Mesothelial cell of epicardium (in vitro differentiated cells): ENCODE measurements at regions not wholly inside any gene's neighbourhood (a gene's known extent, or its start where the extent isn't known, plus 50 kb on each side); places are given as distances from the start of the nearest gene placed in this dataset.

Experiments used
- DNase-seq, 2 experiments: peaks; one replicate each; pipeline ENCODE4 v3.0.0; 2021; ENCODE audit warnings: low spot score in 2 of 2; ENCODE audit not compliant: unreplicated experiment in 2 of 2
- H3K27ac Mint-ChIP-seq: 2 replicates; pipeline ENCODE4 v1.8.0; 2021; ENCODE audit warnings: mixed read lengths
- H3K27me3 Mint-ChIP-seq: 2 replicates; pipeline ENCODE4 v1.8.0; 2021; ENCODE audit warnings: low read depth, mixed read lengths
- H3K36me3 Mint-ChIP-seq: 2 replicates; pipeline ENCODE4 v1.8.0; 2021; ENCODE audit warnings: mixed read lengths
- H3K4me1 Mint-ChIP-seq: 2 replicates; pipeline ENCODE4 v1.8.0; 2021; ENCODE audit warnings: mixed read lengths
- H3K4me3 Mint-ChIP-seq: 2 replicates; pipeline ENCODE4 v1.8.0; 2021; ENCODE audit warnings: mild to moderate bottlenecking, moderate library complexity, mixed read lengths
- H3K9me3 Mint-ChIP-seq: 2 replicates; pipeline ENCODE4 v1.8.0; 2021; ENCODE audit warnings: mixed read lengths
- TF ChIP-seq, protein P1 (sequence below): fragments of 200-600 bp; sonication (generic); IDR thresholded peaks from one replicate; pipeline ENCODE4 v1.5.0; 2021; ENCODE audit warnings: antibody characterized with exemption; ENCODE audit not compliant: unreplicated experiment

GRCh38 chr6:113421997-113422396, 435.1 kb upstream of the MARCKS start:
- TF ChIP-seq, protein P1, sequence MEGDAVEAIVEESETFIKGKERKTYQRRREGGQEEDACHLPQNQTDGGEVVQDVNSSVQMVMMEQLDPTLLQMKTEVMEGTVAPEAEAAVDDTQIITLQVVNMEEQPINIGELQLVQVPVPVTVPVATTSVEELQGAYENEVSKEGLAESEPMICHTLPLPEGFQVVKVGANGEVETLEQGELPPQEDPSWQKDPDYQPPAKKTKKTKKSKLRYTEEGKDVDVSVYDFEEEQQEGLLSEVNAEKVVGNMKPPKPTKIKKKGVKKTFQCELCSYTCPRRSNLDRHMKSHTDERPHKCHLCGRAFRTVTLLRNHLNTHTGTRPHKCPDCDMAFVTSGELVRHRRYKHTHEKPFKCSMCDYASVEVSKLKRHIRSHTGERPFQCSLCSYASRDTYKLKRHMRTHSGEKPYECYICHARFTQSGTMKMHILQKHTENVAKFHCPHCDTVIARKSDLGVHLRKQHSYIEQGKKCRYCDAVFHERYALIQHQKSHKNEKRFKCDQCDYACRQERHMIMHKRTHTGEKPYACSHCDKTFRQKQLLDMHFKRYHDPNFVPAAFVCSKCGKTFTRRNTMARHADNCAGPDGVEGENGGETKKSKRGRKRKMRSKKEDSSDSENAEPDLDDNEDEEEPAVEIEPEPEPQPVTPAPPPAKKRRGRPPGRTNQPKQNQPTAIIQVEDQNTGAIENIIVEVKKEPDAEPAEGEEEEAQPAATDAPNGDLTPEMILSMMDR: no peak
- H3K4me3 Mint-ChIP-seq: no peak overlapping the region
- H3K27ac Mint-ChIP-seq: no peak overlapping the region
- DNase-seq: no peak
- H3K27me3 Mint-ChIP-seq: no peaks in the 10 kb centered on the region
- no peaks in the 10 kb centered on the region for H3K36me3 Mint-ChIP-seq
- H3K4me1 Mint-ChIP-seq: no peaks in the 10 kb centered on the region
- H3K9me3 Mint-ChIP-seq: no peaks in the 10 kb centered on the region

- H3K9me3 Mint-ChIP-seq: no peaks in the 10 kb centered on the region
- no peaks in the 10 kb centered on the region for H3K27me3 Mint-ChIP-seq
- H3K4me1 Mint-ChIP-seq: no peaks in the 10 kb centered on the region
- H3K27ac Mint-ChIP-seq: no peak overlapping the region
- no peak overlapping the region for H3K4me3 Mint-ChIP-seq
- no peak for DNase-seq
- H3K36me3 Mint-ChIP-seq: no peaks in the 10 kb centered on the region
- TF ChIP-seq, protein P1: no peak
Observed at GRCh38 chr6:113423956-113424355, 433.2 kb upstream of the MARCKS start.

GRCh38 chr6:113425977-113426660, 431.0 kb upstream of the MARCKS start:
- no peak overlapping the region for H3K4me3 Mint-ChIP-seq
- no peaks in the 10 kb centered on the region for H3K9me3 Mint-ChIP-seq
- DNase-seq: no peak
- no peaks in the 10 kb centered on the region for H3K27me3 Mint-ChIP-seq
- H3K4me1 Mint-ChIP-seq: no peaks in the 10 kb centered on the region
- no peaks in the 10 kb centered on the region for H3K36me3 Mint-ChIP-seq
- H3K27ac Mint-ChIP-seq: no peak overlapping the region
- TF ChIP-seq, protein P1: no peak

- H3K36me3 Mint-ChIP-seq: no peaks in the 10 kb centered on the region
- TF ChIP-seq, protein P1: no peak
- no peaks in the 10 kb centered on the region for H3K27me3 Mint-ChIP-seq
- H3K4me3 Mint-ChIP-seq: no peak overlapping the region
- H3K27ac Mint-ChIP-seq: no peak overlapping the region
- peaks cover 2% of the 10 kb centered on the region for H3K4me1 Mint-ChIP-seq
- H3K9me3 Mint-ChIP-seq: no peaks in the 10 kb centered on the region
- DNase-seq: no peak
Observed at GRCh38 chr6:113427617-113428016, 429.5 kb upstream of the MARCKS start.

- H3K27ac Mint-ChIP-seq: no peak overlapping the region
- no peak for DNase-seq
- H3K4me3 Mint-ChIP-seq: no peak overlapping the region
- no peaks in the 10 kb centered on the region for H3K36me3 Mint-ChIP-seq
- no peaks in the 10 kb centered on the region for H3K27me3 Mint-ChIP-seq
- H3K9me3 Mint-ChIP-seq: no peaks in the 10 kb centered on the region
- H3K4me1 Mint-ChIP-seq: peaks cover 13% of the 10 kb centered on the region
- TF ChIP-seq, protein P1: no peak
Observed at GRCh38 chr6:113428702-113429101, 428.4 kb upstream of the MARCKS start.
